Stomach (tissue), 8 donors: ENCODE measurements at regions not wholly inside any gene's neighbourhood (a gene's known extent, or its start where the extent isn't known, plus 50 kb on each side); places are given as distances from the start of the nearest gene placed in this dataset.
"Not testable (repeated sequence)": the region's sequence is repeated elsewhere in the genome, so short reads cannot be mapped to it uniquely, and the experiment has no call there.

Experiments
- DNase-seq, 2 donors: peaks; one replicate each; pipeline versions ENCODE4 v3.0.0 to v3.0.0-alpha.2; 2013 to 2019
- H3K27ac ChIP-seq, 5 donors: fragments of 200-600 bp in 4 of 5; sonication (generic) in 4 of 5; one replicate each; pipeline ENCODE4 v1.5.1; 2013 to 2019; ENCODE audit warnings: mild to moderate bottlenecking in 1 of 5, moderate library complexity in 1 of 5
- H3K27me3 ChIP-seq, 3 donors: fragments of 200-600 bp; sonication (generic); one replicate each; pipeline ENCODE4 v1.5.1; 2017 to 2019; ENCODE audit warnings: mixed run types in 1 of 3
- H3K36me3 ChIP-seq, 4 donors: fragments of 200-600 bp; sonication (generic); 1 replicate in 3 of 4; 2 replicates in 1 of 4; pipeline ENCODE4 v1.5.1; 2016 to 2019
- H3K4me1 ChIP-seq, 4 donors: fragments of 200-600 bp; sonication (generic); one replicate each; pipeline ENCODE4 v1.5.1; 2016 to 2019
- H3K4me3 ChIP-seq, 4 donors: fragments of 200-600 bp; sonication (generic) in 3 of 4; one replicate each; pipeline ENCODE4 v1.5.1; 2016 to 2019; ENCODE audit warnings: mild to moderate bottlenecking in 1 of 4
- H3K9me3 ChIP-seq, 4 donors: fragments of 200-600 bp; sonication (generic); one replicate each; pipeline ENCODE4 v1.5.1; 2016 to 2019
- CTCF ChIP-seq, 7 experiments: fragments of 450-650 bp in 4 of 7; fragments of 200-600 bp in 3 of 7; sonication (generic) in 3 of 7; IDR thresholded peaks; one replicate each; pipeline ENCODE4 v1.5.1; 2016 to 2019; ENCODE audit warnings: antibody characterized with exemption in 7 of 7, control low read depth in 2 of 7, mild to moderate bottlenecking in 1 of 7
- EP300 ChIP-seq: sonication (generic); formaldehyde crosslinking; IDR thresholded peaks from one replicate; pipeline ENCODE4 v1.6.1; 2017; ENCODE audit warnings: antibody characterized with exemption
- POLR2A ChIP-seq, 4 donors: fragments of 450-650 bp; IDR thresholded peaks; one replicate each; pipeline ENCODE4 v1.6.1; 2016; ENCODE audit warnings: antibody characterized with exemption in 4 of 4, control low read depth in 2 of 4, mild to moderate bottlenecking in 1 of 4, moderate library complexity in 1 of 4
- POLR2AphosphoS5 ChIP-seq, 3 donors: sonication (generic); formaldehyde crosslinking; IDR thresholded peaks; one replicate each; pipeline ENCODE4 v1.6.1; 2016; ENCODE audit warnings: antibody characterized with exemption in 3 of 3
- WGBS, 5 donors: extraction: QIAGEN DNeasy Blood & Tissue Kit in 3 of 5; methylation state at CpG; one replicate each; pipeline versions ENCODE4 v1.1.5 to v1.1.7; 2013 to 2018; 5-methylcytosine and 5-hydroxymethylcytosine counted together
- intact Hi-C: fragments of 100-400 bp; cut with DNase I; formaldehyde crosslinking; loops from one replicate; pipeline ENCODE4 v1.15.1; 2023; ENCODE audit warnings: low total_unique reads
- donor health status: healthy with polysubstance abuse.
- donor health status: Bipolar disorder and iron deficiency.
- donor health status: healthy.

GRCh38 chr17:21756856-21757619, 64.7 kb downstream of the KCNJ18 start:
- DNase-seq = no peak
- WGBS, 5 donors = 70 to 82% (median 76%) methylated on average over 12 of the region's 12 CpGs
- intact Hi-C loops = no loop called here

GRCh38 chr17:21759636-21760035, 67.3 kb downstream of the KCNJ18 start:
- H3K27ac ChIP-seq, intact Hi-C loops, H3K27me3 ChIP-seq, H3K4me3 ChIP-seq, DNase-seq, H3K4me1 ChIP-seq, H3K36me3 ChIP-seq: not testable (repeated sequence)
- peaks cover 0 to 14% (median 0%) of the 10 kb centered on the region in 4 donors for H3K9me3 ChIP-seq
- 57 to 92% (median 65%) methylated on average over 1 of the region's 1 CpG; no CpG with 5 or more reads in 2 of the 5 donors for WGBS, 5 donors

More at GRCh38 chr17:21756856-21757619, 64.7 kb downstream of the KCNJ18 start:
- Histone ChIP-seq H3K36me3 (no peaks in the 10 kb centered on the region), H3K27ac (no peak overlapping the region), H3K4me3 (no peak overlapping the region), H3K27me3 (no peaks in the 10 kb centered on the region), H3K4me1 (no peaks in the 10 kb centered on the region), H3K9me3 (peaks cover 0 to 14% (median 0%) of the 10 kb centered on the region in 4 donors)
- TF ChIP-seq EP300 (no peak), POLR2A (IDR thresholded peaks at IDR 0.05) (no peak), CTCF (IDR thresholded peaks at IDR 0.05) (no peak), POLR2AphosphoS5 (IDR thresholded peaks at IDR 0.05) (no peak)

- H3K27ac ChIP-seq, H3K36me3 ChIP-seq, H3K27me3 ChIP-seq, DNase-seq, H3K9me3 ChIP-seq, H3K4me1 ChIP-seq, H3K4me3 ChIP-seq, intact Hi-C loops: not testable (repeated sequence)
- WGBS, 5 donors = 81 to 84% (median 83%) methylated on average over 15 to 25 of the region's 25 CpGs
Observed at GRCh38 chr17:21763738-21764340, 71.5 kb downstream of the KCNJ18 start.

- H3K36me3 ChIP-seq, H3K27me3 ChIP-seq, DNase-seq, intact Hi-C loops, H3K4me3 ChIP-seq, H3K4me1 ChIP-seq, H3K9me3 ChIP-seq, H3K27ac ChIP-seq: not testable (repeated sequence)
- WGBS, 5 donors = 62 to 69% (median 65%) methylated on average over 11 of the region's 11 CpGs
Observed at GRCh38 chr17:21765651-21766290, 73.4 kb downstream of the KCNJ18 start.

GRCh38 chr17:21766565-21766964, 74.2 kb downstream of the KCNJ18 start:
- 73 to 77% (median 76%) methylated on average over 3 to 5 of the region's 5 CpGs for WGBS, 5 donors
- H3K9me3 ChIP-seq, H3K36me3 ChIP-seq, H3K27me3 ChIP-seq, DNase-seq, intact Hi-C loops, H3K4me3 ChIP-seq, H3K27ac ChIP-seq, H3K4me1 ChIP-seq: not testable (repeated sequence)

GRCh38 chr17:21767162-21768156, 75.1 kb downstream of the KCNJ18 start:
- H3K27me3 ChIP-seq, DNase-seq, H3K9me3 ChIP-seq, H3K27ac ChIP-seq, intact Hi-C loops, H3K4me3 ChIP-seq, H3K4me1 ChIP-seq, H3K36me3 ChIP-seq: not testable (repeated sequence)
- WGBS, 5 donors = 53 to 74% (median 64%) methylated on average over 5 to 7 of the region's 7 CpGs

GRCh38 chr17:21768244-21768643, 75.9 kb downstream of the KCNJ18 start:
- H3K27ac ChIP-seq, DNase-seq, H3K9me3 ChIP-seq, H3K4me1 ChIP-seq, intact Hi-C loops, H3K27me3 ChIP-seq, H3K4me3 ChIP-seq, H3K36me3 ChIP-seq: not testable (repeated sequence)
- WGBS, 5 donors = 51 to 70% (median 63%) methylated on average over 6 of the region's 6 CpGs

GRCh38 chr17:21768729-21769462, 76.6 kb downstream of the KCNJ18 start:
- 71 to 82% (median 77%) methylated on average over 13 of the region's 13 CpGs for WGBS, 5 donors
- H3K4me1 ChIP-seq, H3K9me3 ChIP-seq, H3K27me3 ChIP-seq, DNase-seq, intact Hi-C loops, H3K27ac ChIP-seq, H3K36me3 ChIP-seq, H3K4me3 ChIP-seq: not testable (repeated sequence)

GRCh38 chr17:21769781-21770180, 77.5 kb downstream of the KCNJ18 start:
- H3K9me3 ChIP-seq, H3K27ac ChIP-seq, H3K36me3 ChIP-seq, intact Hi-C loops, DNase-seq, H3K4me3 ChIP-seq, H3K27me3 ChIP-seq, H3K4me1 ChIP-seq: not testable (repeated sequence)
- WGBS, 5 donors = 88 to 95% (median 94%) methylated on average over 14 to 16 of the region's 16 CpGs
